B cell (primary cell): ENCODE measurements at regions not wholly inside any gene's neighbourhood (a gene's known extent, or its start where the extent isn't known, plus 50 kb on each side); places are given as distances from the start of the nearest gene placed in this dataset.
"Not testable (repeated sequence)": the region's sequence is repeated elsewhere in the genome, so short reads cannot be mapped to it uniquely, and the experiment has no call there.

Experiments
- CTCF ChIP-seq: fragments of 200-600 bp; IDR thresholded peaks from one replicate; pipeline ENCODE4 v1.8.0; 2022; ENCODE audit warnings: antibody characterized with exemption, mild to moderate bottlenecking
- EZH2 ChIP-seq: IDR thresholded peaks from 2 replicates; pipeline ENCODE4 v1.6.1; 2012; ENCODE audit warnings: borderline replicate concordance, low read depth, mild to moderate bottlenecking, moderate library complexity, low read length; ENCODE audit not compliant: insufficient read depth, poor library complexity, severe bottlenecking

GRCh38 chr17:20903549-20903948, 139.3 kb downstream of the USP22 start:
- not testable (repeated sequence) for TF ChIP-seq CTCF, EZH2
